Liver (tissue), 8 donors: ENCODE measurements at regions not wholly inside any gene's neighbourhood (a gene's known extent, or its start where the extent isn't known, plus 50 kb on each side); places are given as distances from the start of the nearest gene placed in this dataset.

Source experiments
- DNase-seq: peaks from one replicate; pipeline ENCODE4 v3.0.0-alpha.2; 2017; ENCODE audit warnings: low spot score
- H3K27ac ChIP-seq, 2 donors: one replicate each; pipeline ENCODE4 v1.7.0; 2013; ENCODE audit warnings: inconsistent platforms in 2 of 2, low read length in 2 of 2, control low read depth in 1 of 2, low read depth in 1 of 2, mild to moderate bottlenecking in 1 of 2
- H3K27me3 ChIP-seq, 4 donors: one replicate each; pipeline versions ENCODE4 v1.6.1 to v1.7.0; 2013; ENCODE audit warnings: low read length in 3 of 4, inconsistent platforms in 1 of 4, mild to moderate bottlenecking in 1 of 4, moderate library complexity in 1 of 4; ENCODE audit not compliant: control insufficient read depth in 4 of 4, insufficient read depth in 4 of 4
- H3K36me3 ChIP-seq, 4 donors: one replicate each; pipeline versions ENCODE4 v1.6.1 to v1.7.0; 2013; ENCODE audit warnings: low read length in 3 of 4, mild to moderate bottlenecking in 3 of 4, low read depth in 1 of 4, moderate library complexity in 1 of 4; ENCODE audit not compliant: control insufficient read depth in 4 of 4, insufficient read depth in 3 of 4
- H3K4me1 ChIP-seq, 4 donors: one replicate each; pipeline versions ENCODE4 v1.6.1 to v1.7.0; 2013; ENCODE audit warnings: low read length in 3 of 4, mild to moderate bottlenecking in 3 of 4, moderate library complexity in 1 of 4; ENCODE audit not compliant: control insufficient read depth in 4 of 4, insufficient read depth in 4 of 4
- H3K4me3 ChIP-seq, 3 donors: one replicate each; pipeline versions ENCODE4 v1.6.1 to v1.7.0; 2013; ENCODE audit warnings: low read length in 3 of 3, control low read depth in 1 of 3, low read depth in 1 of 3, mild to moderate bottlenecking in 1 of 3
- H3K9ac ChIP-seq, 2 donors: one replicate each; pipeline ENCODE4 v1.7.0; 2013; ENCODE audit warnings: low read length in 2 of 2, mild to moderate bottlenecking in 2 of 2, moderate library complexity in 2 of 2, control low read depth in 1 of 2, low read depth in 1 of 2
- H3K9me3 ChIP-seq, 4 donors: one replicate each; pipeline versions ENCODE4 v1.6.1 to v1.7.0; 2013; ENCODE audit warnings: low read length in 3 of 4; ENCODE audit not compliant: control insufficient read depth in 4 of 4
- ATF3 ChIP-seq: IDR thresholded peaks from 2 replicates; pipeline ENCODE4 v1.6.1; 2016; ENCODE audit warnings: antibody characterized with exemption
- CTCF ChIP-seq: fragments of 150-350 bp; IDR thresholded peaks from 2 replicates; pipeline ENCODE4 v1.5.1; 2017; ENCODE audit warnings: improper control_type of control experiment, low read depth, low read length; ENCODE audit not compliant: missing input control
- FOXA1 ChIP-seq: IDR thresholded peaks from 2 replicates; pipeline ENCODE4 v1.6.1; 2016; ENCODE audit warnings: antibody characterized with exemption
- FOXA2 ChIP-seq: IDR thresholded peaks from 2 replicates; pipeline ENCODE4 v1.6.1; 2016; ENCODE audit warnings: antibody characterized with exemption
- HNF4A ChIP-seq, 2 donors: conservative IDR thresholded peaks; 2 replicates each; pipeline ENCODE4 v1.6.1; 2016; ENCODE audit warnings: antibody characterized with exemption in 2 of 2, mild to moderate bottlenecking in 2 of 2
- HNF4G ChIP-seq: IDR thresholded peaks from 2 replicates; pipeline ENCODE4 v1.6.1; 2016; ENCODE audit warnings: antibody characterized with exemption
- JUND ChIP-seq, 2 donors: IDR thresholded peaks; 2 replicates each; pipeline ENCODE4 v1.6.1; 2016; ENCODE audit warnings: antibody characterized with exemption in 2 of 2
- MAX ChIP-seq: IDR thresholded peaks from 2 replicates; pipeline ENCODE4 v1.6.1; 2016; ENCODE audit warnings: antibody characterized with exemption
- NR2F2 ChIP-seq: IDR thresholded peaks from 2 replicates; pipeline ENCODE4 v1.6.1; 2016; ENCODE audit warnings: antibody characterized with exemption
- RAD21 ChIP-seq, 2 donors: IDR thresholded peaks; 2 replicates each; pipeline ENCODE4 v1.6.1; 2016; ENCODE audit warnings: antibody characterized with exemption in 2 of 2, mild to moderate bottlenecking in 2 of 2
- REST ChIP-seq: IDR thresholded peaks from 2 replicates; pipeline ENCODE4 v1.6.1; 2016; ENCODE audit warnings: antibody characterized with exemption, mild to moderate bottlenecking
- RXRA ChIP-seq, 2 donors: IDR thresholded peaks; 2 replicates each; pipeline ENCODE4 v1.6.1; 2017 to 2018; ENCODE audit warnings: antibody characterized with exemption in 2 of 2, mild to moderate bottlenecking in 1 of 2
- TAF1 ChIP-seq: conservative IDR thresholded peaks from 2 replicates; pipeline ENCODE4 v1.6.1; 2016; ENCODE audit warnings: antibody characterized with exemption, mild to moderate bottlenecking
- YY1 ChIP-seq: IDR thresholded peaks from 2 replicates; pipeline ENCODE4 v1.6.1; 2016; ENCODE audit warnings: antibody characterized with exemption, mild to moderate bottlenecking
- ZBTB33 ChIP-seq: IDR thresholded peaks from 2 replicates; pipeline ENCODE4 v1.6.1; 2016; ENCODE audit warnings: antibody characterized with exemption
- WGBS: extraction: QIAGEN DNeasy Blood & Tissue Kit; methylation state at CpG from one replicate; pipeline ENCODE4 v1.1.7; 2013; 5-methylcytosine and 5-hydroxymethylcytosine counted together
- donor health status: healthy.
- donor health status: healthy.
- donor health status: healthy.
- donor health status: healthy.
- donor health status: healthy.

GRCh38 chr14:83172363-83172762 is 1638.7 kb upstream of the SEL1L start (continued):
- TF ChIP-seq CTCF (no peak), RXRA (IDR thresholded peaks at IDR 0.05) (no peak), FOXA1 (no peak), NR2F2 (no peak), TAF1 (no peak), YY1 (no peak), JUND (IDR thresholded peaks at IDR 0.05) (no peak), ATF3 (no peak)

- Histone ChIP-seq H3K9me3 (no peaks in the 10 kb centered on the region), H3K4me1 (no peaks in the 10 kb centered on the region), H3K9ac (no peak overlapping the region), H3K36me3 (no peaks in the 10 kb centered on the region), H3K4me3 (no peak overlapping the region), H3K27ac (no peak overlapping the region), H3K27me3 (no peaks in the 10 kb centered on the region)
- TF ChIP-seq RAD21 (IDR thresholded peaks at IDR 0.05) (no peak), HNF4G (no peak), YY1 (no peak), REST (no peak), FOXA2 (no peak), CTCF (no peak), NR2F2 (no peak), JUND (IDR thresholded peaks at IDR 0.05) (no peak)
- no peak for DNase-seq
These were observed 1640.0 kb upstream of the SEL1L start for GRCh38 chr14:83173687-83174086.

GRCh38 chr14:83184531-83184930 is 1650.9 kb upstream of the SEL1L start:
- no peak for DNase-seq
- Histone ChIP-seq H3K9me3 (no peaks in the 10 kb centered on the region), H3K4me3 (no peak overlapping the region), H3K27ac (no peak overlapping the region), H3K4me1 (no peaks in the 10 kb centered on the region), H3K9ac (no peak overlapping the region), H3K27me3 (no peaks in the 10 kb centered on the region), H3K36me3 (no peaks in the 10 kb centered on the region)
- 82% methylated on average over 5 of the region's 5 CpGs for WGBS
- TF ChIP-seq FOXA1 (no peak), RAD21 (IDR thresholded peaks at IDR 0.05) (no peak), FOXA2 (no peak), MAX (no peak), ZBTB33 (no peak), JUND (IDR thresholded peaks at IDR 0.05) (no peak), HNF4G (no peak), REST (no peak), TAF1 (no peak), ATF3 (no peak), HNF4A (conservative IDR thresholded peaks at IDR 0.05) (no peak), RXRA (IDR thresholded peaks at IDR 0.05) (no peak), YY1 (no peak)
